BLaER1 (cell line): ENCODE measurements at regions not wholly inside any gene's neighbourhood (a gene's known extent, or its start where the extent isn't known, plus 50 kb on each side); places are given as distances from the start of the nearest gene placed in this dataset.
"Not testable (repeated sequence)": the region's sequence is repeated elsewhere in the genome, so short reads cannot be mapped to it uniquely, and the experiment has no call there.

Experiments used
- H3K27ac ChIP-seq: shearing (Covaris generic); formaldehyde crosslinking; 2 replicates; pipeline ENCODE4 v1.8.1; 2022
- H3K27me3 ChIP-seq: shearing (Covaris generic); formaldehyde crosslinking; 2 replicates; pipeline ENCODE4 v1.8.1; 2022
- H3K36me3 ChIP-seq: shearing (Covaris generic); formaldehyde crosslinking; 2 replicates; pipeline ENCODE4 v1.8.1; 2022
- H3K4me1 ChIP-seq: shearing (Covaris generic); formaldehyde crosslinking; 2 replicates; pipeline ENCODE4 v1.8.1; 2022
- H3K4me2 ChIP-seq: shearing (Covaris generic); formaldehyde crosslinking; 2 replicates; pipeline ENCODE4 v1.8.1; 2022
- H3K4me3 ChIP-seq: shearing (Covaris generic); formaldehyde crosslinking; 2 replicates; pipeline ENCODE4 v1.8.1; 2022
- H3K9ac ChIP-seq: shearing (Covaris generic); formaldehyde crosslinking; 2 replicates; pipeline ENCODE4 v1.8.1; 2022
- H3K9me3 ChIP-seq: shearing (Covaris generic); formaldehyde crosslinking; 2 replicates; pipeline ENCODE4 v1.8.1; 2022
- H4K20me1 ChIP-seq: shearing (Covaris generic); formaldehyde crosslinking; 2 replicates; pipeline ENCODE4 v1.8.1; 2022
- Cebpa-rat ChIP-seq: shearing (Covaris generic); IDR thresholded peaks from 2 replicates; pipeline ENCODE4 v1.8.1; 2022

DNA sequence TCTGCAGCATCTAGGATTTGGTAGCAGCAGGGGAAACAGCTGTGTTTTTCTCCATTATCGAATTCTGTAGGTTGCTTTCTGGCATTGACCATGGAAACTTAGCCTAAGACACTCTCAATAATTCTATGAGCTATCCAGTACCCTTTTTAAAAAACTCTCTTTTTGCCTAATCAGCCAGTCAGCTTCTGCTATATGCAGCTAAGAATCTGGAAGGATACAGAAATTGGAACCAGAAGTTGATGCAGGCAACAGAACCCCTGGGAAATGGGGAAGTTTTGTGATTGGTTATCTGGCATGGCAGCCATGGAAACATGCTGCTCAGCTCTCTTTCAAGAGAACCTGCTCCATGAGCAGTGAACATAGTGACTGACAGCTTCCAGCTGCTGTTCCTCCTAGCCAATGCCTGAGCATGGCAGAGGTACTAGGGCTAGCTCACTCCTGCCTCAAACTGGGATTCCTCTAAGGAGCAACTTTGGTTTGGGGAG, 417.6 kb upstream of the MAOA start:
- Histone ChIP-seq H3K4me2 (no peak overlapping the region), H3K9me3 (no peaks in the 10 kb centered on the region), H3K27ac (no peak overlapping the region), H3K9ac (no peak overlapping the region), H3K36me3 (no peaks in the 10 kb centered on the region), H3K27me3 (peaks cover 75% of the 10 kb centered on the region), H3K4me1 (no peaks in the 10 kb centered on the region), H4K20me1 (no peaks in the 10 kb centered on the region; the same call in 1 of the 2 replicates), H3K4me3 (no peak overlapping the region)
- no peak for TF ChIP-seq Cebpa-rat

DNA sequence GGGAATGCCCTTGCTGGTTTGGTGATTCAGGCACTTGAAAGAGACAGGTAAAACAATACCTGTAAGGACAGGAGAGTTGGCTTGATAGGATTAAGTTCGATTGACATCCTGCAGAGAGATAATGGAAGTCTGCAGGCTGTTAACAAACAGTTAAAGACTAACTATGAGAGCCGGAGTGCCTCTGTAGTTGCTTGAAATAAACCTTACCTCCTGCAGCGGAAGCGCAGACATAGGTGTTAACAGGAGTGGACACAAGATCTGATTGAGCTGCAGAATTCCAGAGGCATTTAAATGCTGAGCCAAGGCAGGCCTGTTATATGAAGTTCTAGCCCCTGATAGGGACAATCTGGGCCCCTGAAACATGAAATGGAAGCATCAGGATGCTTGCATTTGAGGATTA, 416.7 kb upstream of the MAOA start:
- Histone ChIP-seq H3K9me3 (no peaks in the 10 kb centered on the region), H3K27me3 (peaks cover 75% of the 10 kb centered on the region), H3K36me3 (no peaks in the 10 kb centered on the region), H3K27ac (no peak overlapping the region), H3K4me1 (no peaks in the 10 kb centered on the region), H3K4me3 (no peak overlapping the region), H3K9ac (no peak overlapping the region), H3K4me2 (no peak overlapping the region), H4K20me1 (no peaks in the 10 kb centered on the region; the same call in 1 of the 2 replicates)
- TF ChIP-seq Cebpa-rat = no peak

DNA sequence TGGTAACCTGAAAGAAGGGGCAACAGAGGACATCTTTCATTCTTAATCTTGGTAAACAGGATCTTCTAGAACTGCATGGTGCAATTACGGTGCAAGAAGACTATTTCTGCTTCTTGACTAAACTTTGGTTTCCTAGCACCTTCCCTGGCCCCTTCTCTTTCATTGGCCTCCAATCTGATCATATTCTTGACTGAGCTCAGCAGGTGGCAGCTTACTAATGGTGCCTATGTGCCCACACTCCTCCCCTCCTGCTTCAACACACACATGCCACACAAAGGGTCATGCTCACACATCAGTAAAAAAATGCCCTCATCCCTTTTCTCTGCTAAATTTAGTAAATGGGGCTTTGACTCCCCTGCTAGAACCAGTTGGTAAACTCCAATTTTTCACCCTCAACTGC, 400.5 kb upstream of the MAOA start:
- no peak for TF ChIP-seq Cebpa-rat
- no peaks in the 10 kb centered on the region for H3K36me3 ChIP-seq
- H3K9ac ChIP-seq = no peak overlapping the region

DNA sequence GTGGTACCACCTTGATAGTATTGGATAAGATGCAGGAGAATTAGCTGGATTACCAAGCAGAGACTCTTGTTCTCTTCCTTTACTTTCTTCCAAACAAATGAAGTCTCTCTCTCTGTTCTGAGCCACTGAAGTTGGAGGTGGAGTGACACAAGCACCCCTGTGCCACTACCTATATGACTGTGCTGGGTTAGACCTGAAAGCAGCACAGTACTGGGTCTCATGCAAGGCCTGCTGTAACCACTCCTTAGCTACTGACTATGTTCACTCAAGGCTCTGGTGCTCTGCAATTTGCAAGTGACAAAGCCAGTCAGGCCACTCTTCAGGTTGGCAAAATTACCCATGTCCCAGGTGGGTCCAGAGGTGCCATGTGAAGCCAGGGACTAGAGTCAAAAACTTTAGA, 389.6 kb upstream of the MAOA start:
- Histone ChIP-seq H3K4me3 (no peak overlapping the region), H3K9ac (no peak overlapping the region), H4K20me1 (no peaks in the 10 kb centered on the region), H3K4me1 (no peaks in the 10 kb centered on the region), H3K9me3 (no peaks in the 10 kb centered on the region), H3K27ac (no peak overlapping the region), H3K27me3 (peaks cover 48% of the 10 kb centered on the region), H3K36me3 (no peaks in the 10 kb centered on the region), H3K4me2 (no peak overlapping the region)
- TF ChIP-seq Cebpa-rat = no peak

More for the DNA sequence above, 400.5 kb upstream of the MAOA start:
- H3K27me3 ChIP-seq = peaks cover 77% of the 10 kb centered on the region
- H3K4me2 ChIP-seq = no peak overlapping the region
- no peaks in the 10 kb centered on the region for H4K20me1 ChIP-seq
- H3K4me1 ChIP-seq = no peaks in the 10 kb centered on the region
- no peak overlapping the region for H3K4me3 ChIP-seq
- H3K9me3 ChIP-seq = peaks cover 4% of the 10 kb centered on the region; the same call in 1 of the 2 replicates
- H3K27ac ChIP-seq = no peak overlapping the region

DNA sequence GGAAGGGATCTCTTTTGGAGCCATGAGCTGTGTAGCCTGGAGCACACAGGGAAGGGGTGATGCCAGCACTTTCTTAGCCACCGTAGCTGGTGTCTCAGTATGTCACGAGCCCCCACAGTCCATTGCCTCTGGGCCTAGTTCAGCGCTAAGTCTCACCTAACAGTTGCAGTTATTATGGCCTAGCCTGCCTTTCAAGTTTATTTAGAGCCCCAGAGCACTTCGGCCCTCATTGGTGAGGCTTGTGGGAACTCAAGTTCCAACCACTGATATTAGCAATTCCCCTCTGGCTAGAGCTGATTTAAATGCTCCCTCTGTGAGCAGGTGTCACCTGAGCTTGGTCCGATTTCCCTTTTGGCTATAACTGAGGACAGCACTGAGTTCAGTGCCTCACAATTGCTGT, 388.4 kb upstream of the MAOA start:
- Histone ChIP-seq H3K4me3 (no peak overlapping the region), H3K36me3 (no peaks in the 10 kb centered on the region), H3K9ac (no peak overlapping the region), H4K20me1 (no peaks in the 10 kb centered on the region), H3K4me2 (no peak overlapping the region), H3K27me3 (peaks cover 52% of the 10 kb centered on the region), H3K4me1 (no peaks in the 10 kb centered on the region), H3K9me3 (no peaks in the 10 kb centered on the region), H3K27ac (no peak overlapping the region)
- TF ChIP-seq Cebpa-rat = no peak

DNA sequence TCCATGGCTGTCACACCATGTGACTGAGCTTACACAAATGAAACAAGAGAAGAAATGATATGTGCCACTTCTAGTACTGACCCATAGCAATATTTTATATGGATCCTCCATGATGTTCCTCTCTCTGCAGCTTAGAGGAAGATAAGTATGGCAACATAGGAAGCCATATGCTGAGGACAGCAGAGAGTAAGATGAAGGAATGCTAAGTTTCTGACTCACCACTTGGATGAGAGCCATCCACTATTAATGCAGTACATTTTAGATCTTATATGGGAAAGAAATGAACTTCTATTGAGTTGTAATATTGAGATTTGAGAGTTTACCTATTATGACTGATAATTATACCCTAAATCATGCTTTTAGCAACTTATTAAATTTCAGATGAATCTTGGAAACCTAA, 386.9 kb upstream of the MAOA start:
- Histone ChIP-seq H3K4me2 (no peak overlapping the region), H4K20me1 (no peaks in the 10 kb centered on the region), H3K9ac (no peak overlapping the region), H3K27ac (no peak overlapping the region), H3K4me1 (no peaks in the 10 kb centered on the region), H3K4me3 (no peak overlapping the region), H3K9me3 (no peaks in the 10 kb centered on the region), H3K36me3 (no peaks in the 10 kb centered on the region), H3K27me3 (peaks cover 42% of the 10 kb centered on the region)
- no peak for TF ChIP-seq Cebpa-rat

DNA sequence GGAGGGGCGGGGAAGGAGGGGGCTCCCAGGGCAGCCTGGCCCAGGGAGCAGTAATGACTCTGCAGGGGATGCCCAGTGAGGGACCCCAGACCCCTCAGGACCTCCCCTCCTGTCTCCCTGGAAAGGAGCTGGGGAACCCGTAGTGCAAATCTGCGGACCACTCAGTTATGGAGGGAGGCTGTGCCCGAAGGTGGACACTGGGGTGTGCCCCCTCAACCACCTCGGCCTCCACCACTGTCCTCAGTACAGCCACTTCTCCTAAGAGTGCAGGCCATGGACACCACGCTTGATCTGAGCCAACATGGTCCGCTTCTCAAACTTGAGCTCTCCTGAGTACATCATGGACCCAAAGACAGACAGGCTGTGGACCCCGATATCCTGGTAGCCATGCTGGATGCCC, 378.2 kb upstream of the MAOA start:
- H4K20me1 ChIP-seq = no peaks in the 10 kb centered on the region
- H3K27me3 ChIP-seq = peaks cover 19% of the 10 kb centered on the region
- H3K4me2 ChIP-seq = no peak overlapping the region
- H3K4me1 ChIP-seq = no peaks in the 10 kb centered on the region
- no peaks in the 10 kb centered on the region for H3K36me3 ChIP-seq
- no peak overlapping the region for H3K9ac ChIP-seq
- H3K4me3 ChIP-seq = no peak overlapping the region
- H3K27ac ChIP-seq = no peak overlapping the region
- H3K9me3 ChIP-seq = peaks cover 18% of the 10 kb centered on the region
- TF ChIP-seq Cebpa-rat = no peak

DNA sequence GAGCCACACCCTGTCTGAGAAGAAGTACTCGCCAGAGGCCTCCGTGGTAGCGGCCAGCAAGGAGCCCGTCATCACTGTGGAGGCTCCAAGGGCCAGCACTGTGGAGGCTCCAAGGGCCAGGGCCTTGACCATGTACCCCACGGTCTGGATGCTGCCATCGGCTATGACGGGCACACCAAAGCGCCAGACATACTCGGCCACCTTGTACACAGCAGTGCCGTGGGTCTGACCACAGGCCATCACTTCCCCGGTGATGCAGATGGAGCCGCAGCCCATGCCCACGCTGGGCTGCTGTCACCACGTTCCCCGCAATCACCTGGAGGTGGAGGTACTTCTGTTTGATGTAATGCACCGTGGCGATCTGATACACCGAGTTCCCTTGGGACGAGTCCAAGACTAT, 377.7 kb upstream of the MAOA start:
- Histone ChIP-seq H4K20me1 (no peaks in the 10 kb centered on the region), H3K4me1 (no peaks in the 10 kb centered on the region), H3K27ac (no peak overlapping the region), H3K4me3 (no peak overlapping the region), H3K27me3 (peaks cover 24% of the 10 kb centered on the region), H3K9me3 (peaks cover 18% of the 10 kb centered on the region), H3K9ac (no peak overlapping the region), H3K4me2 (no peak overlapping the region), H3K36me3 (no peaks in the 10 kb centered on the region)
- no peak for TF ChIP-seq Cebpa-rat

DNA sequence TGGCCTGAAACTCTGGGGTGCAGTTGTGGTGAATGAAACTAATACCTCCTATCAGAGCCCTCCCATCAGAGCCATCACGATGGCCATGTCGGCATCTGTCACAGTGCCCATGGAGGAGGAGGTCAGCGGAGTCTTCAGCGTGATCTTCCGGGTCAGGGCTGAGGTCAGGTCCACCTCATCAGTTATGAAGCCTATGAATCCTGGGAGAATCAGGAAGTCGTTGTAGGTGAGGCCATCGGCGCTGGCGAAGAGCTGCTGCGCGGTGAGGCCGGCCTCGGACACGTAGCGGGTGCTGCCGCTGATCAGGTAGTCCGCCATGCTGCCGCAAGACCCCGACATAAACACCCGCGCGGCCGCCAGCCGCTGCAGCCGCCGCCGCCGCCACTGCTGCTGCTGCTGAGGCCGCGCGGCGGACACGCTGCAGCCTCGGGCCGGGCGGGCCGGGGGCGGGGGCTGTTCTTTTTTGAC, 376.7 kb upstream of the MAOA start:
- no peak for TF ChIP-seq Cebpa-rat
- Histone ChIP-seq H3K36me3 (no peaks in the 10 kb centered on the region), H3K9ac (no peak overlapping the region), H3K27ac (no peak overlapping the region), H3K27me3 (peaks cover 31% of the 10 kb centered on the region), H3K4me1 (no peaks in the 10 kb centered on the region), H3K9me3 (peaks cover 18% of the 10 kb centered on the region), H4K20me1 (no peaks in the 10 kb centered on the region), H3K4me2 (no peak overlapping the region), H3K4me3 (no peak overlapping the region)

DNA sequence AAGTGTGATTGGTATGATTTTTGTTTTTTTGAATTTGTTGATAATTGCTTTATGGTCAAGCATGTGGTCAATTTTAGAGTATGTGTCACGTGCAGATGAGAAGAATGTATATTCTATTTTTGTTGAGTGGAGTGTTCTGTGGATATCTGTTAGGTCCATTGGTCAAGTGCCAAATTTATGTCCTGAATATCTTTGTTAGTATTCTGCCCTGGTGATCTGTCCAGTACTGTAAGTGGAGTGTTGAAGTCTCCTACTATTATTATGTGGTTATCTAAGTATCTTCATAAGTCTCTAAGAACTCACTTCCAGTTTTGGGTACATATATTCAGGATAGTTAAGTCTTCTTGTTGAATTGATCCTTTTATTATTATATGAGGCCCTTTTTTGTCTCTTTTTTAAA, 372.9 kb upstream of the MAOA start:
- Histone ChIP-seq H3K4me1 (no peaks in the 10 kb centered on the region), H3K27me3 (peaks cover 62% of the 10 kb centered on the region), H3K27ac (no peak overlapping the region), H3K4me2 (no peak overlapping the region), H3K4me3 (no peak overlapping the region), H3K36me3 (no peaks in the 10 kb centered on the region), H4K20me1 (no peaks in the 10 kb centered on the region), H3K9me3 (peaks cover 23% of the 10 kb centered on the region), H3K9ac (no peak overlapping the region)
- no peak for TF ChIP-seq Cebpa-rat

DNA sequence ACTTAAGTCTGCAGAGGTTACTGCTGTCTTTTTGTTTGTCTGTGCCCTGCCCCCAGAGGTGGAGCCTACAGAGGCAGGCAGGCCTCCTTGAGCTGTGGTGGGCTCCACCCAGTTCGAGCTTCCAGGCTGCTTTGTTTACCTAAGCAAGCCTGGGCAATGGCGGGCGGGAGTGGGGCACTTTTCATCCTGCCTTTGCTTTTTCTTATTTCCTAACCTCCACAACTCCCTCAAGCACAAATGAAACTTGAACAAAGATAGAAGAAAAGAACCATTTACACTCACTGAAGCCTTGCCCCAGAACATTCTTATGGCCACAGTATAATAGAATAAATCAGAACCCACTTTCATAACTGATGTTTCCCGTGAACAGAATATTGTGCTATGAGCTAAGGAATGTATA, 344.5 kb upstream of the MAOA start:
- not testable (repeated sequence) for H3K9me3 ChIP-seq, H3K4me3 ChIP-seq, H3K4me1 ChIP-seq, H3K4me2 ChIP-seq, H3K27ac ChIP-seq, H3K9ac ChIP-seq, H4K20me1 ChIP-seq, H3K36me3 ChIP-seq
- H3K27me3 ChIP-seq = peaks cover 48% of the 10 kb centered on the region
